SU-DHL-6 (cell line): ENCODE measurements at regions not wholly inside any gene's neighbourhood (a gene's known extent, or its start where the extent isn't known, plus 50 kb on each side); places are given as distances from the start of the nearest gene placed in this dataset.

ENCODE experiments used
- H2AFZ ChIP-seq: fragments of 200-600 bp; sonication (generic); 2 replicates; pipeline ENCODE4 v1.6.1; 2014; ENCODE audit warnings: low read depth, mild to moderate bottlenecking, moderate library complexity, mixed read lengths, antibody characterized with exemption, low read length; ENCODE audit not compliant: severe bottlenecking
- H3F3A ChIP-seq: fragments of 200-600 bp; shearing (Covaris generic); 2 replicates; pipeline ENCODE4 v1.6.0; 2016; ENCODE audit warnings: antibody characterized with exemption, mild to moderate bottlenecking; ENCODE audit not compliant: insufficient read depth
- H3K27ac ChIP-seq: fragments of 200-600 bp; sonication (generic); 2 replicates; pipeline ENCODE4 v1.5.1; 2016; ENCODE audit warnings: low read depth, mild to moderate bottlenecking, low read length, moderate library complexity, mixed read lengths
- H3K27me3 ChIP-seq: fragments of 200-600 bp; sonication (generic), shearing (Covaris generic); 2 replicates; pipeline ENCODE4 v1.6.0; 2014; ENCODE audit warnings: mild to moderate bottlenecking, low read length
- H3K36me3 ChIP-seq: fragments of 200-600 bp; sonication (generic); 2 replicates; pipeline ENCODE4 v1.6.1; 2014; ENCODE audit warnings: mild to moderate bottlenecking, low read length, mixed read lengths
- H3K4me2 ChIP-seq: fragments of 300-600, 200-600 bp; shearing (Covaris generic), sonication (generic); 2 replicates; pipeline ENCODE4 v1.6.0; 2014; ENCODE audit warnings: low read length, low read depth, mild to moderate bottlenecking; ENCODE audit not compliant: poor library complexity, severe bottlenecking
- H3K4me3 ChIP-seq: fragments of 200-600 bp; sonication (generic); 2 replicates; pipeline ENCODE4 v1.5.1; 2014; ENCODE audit warnings: antibody characterized with exemption, low read length, mild to moderate bottlenecking, mixed read lengths; ENCODE audit not compliant: insufficient read depth, poor library complexity, severe bottlenecking
- H3K79me2 ChIP-seq: fragments of 200-600 bp; sonication (generic); 2 replicates; pipeline ENCODE4 v1.6.1; 2014; ENCODE audit warnings: mild to moderate bottlenecking, low read length, moderate library complexity; ENCODE audit not compliant: insufficient read depth
- H3K9ac ChIP-seq: fragments of 200-600 bp; sonication (generic); 2 replicates; pipeline ENCODE4 v1.7.0; 2014; ENCODE audit warnings: mild to moderate bottlenecking, low read length
- H3K9me2 ChIP-seq: fragments of 200-600 bp; sonication (generic); replicated peaks from 2 replicates; pipeline ENCODE4 v1.6.1; 2014; ENCODE audit warnings: low read length; ENCODE audit not compliant: insufficient read depth
- H3K9me3 ChIP-seq: fragments of 200-600 bp; sonication (generic); 2 replicates; pipeline ENCODE4 v1.6.1; 2014; ENCODE audit warnings: low read length, mixed read lengths; ENCODE audit not compliant: insufficient read depth
- H4K20me1 ChIP-seq: fragments of 200-600 bp; sonication (generic); 2 replicates; pipeline ENCODE4 v1.6.1; 2014; ENCODE audit warnings: low read depth, mild to moderate bottlenecking, antibody characterized with exemption, low read length, moderate library complexity, mixed read lengths
- CTCF ChIP-seq: fragments of 200-600 bp; sonication (generic); IDR thresholded peaks from one replicate; pipeline ENCODE4 v1.5.1; 2017; ENCODE audit warnings: antibody characterized with exemption, mild to moderate bottlenecking, low read length, moderate library complexity; ENCODE audit not compliant: insufficient read depth, poor library complexity, severe bottlenecking
- EZH2phosphoT487 ChIP-seq: fragments of 200-600 bp; sonication (generic), shearing (Covaris generic); conservative IDR thresholded peaks from 2 replicates; pipeline ENCODE4 v1.6.1; 2018; ENCODE audit warnings: mild to moderate bottlenecking, antibody characterized with exemption, low read length, moderate library complexity, mixed read lengths

- no peaks in the 10 kb centered on the region for H3K9me3 ChIP-seq
- no peak overlapping the region for H2AFZ ChIP-seq
- no peak overlapping the region for H3K4me3 ChIP-seq
- no peak overlapping the region for H3K4me2 ChIP-seq
- H3K79me2 ChIP-seq = no peaks in the 10 kb centered on the region
- H3K27me3 ChIP-seq = no peaks in the 10 kb centered on the region
- no peak overlapping the region for H3K9ac ChIP-seq
- no peaks in the 10 kb centered on the region for H3F3A ChIP-seq
- no peaks in the 10 kb centered on the region for H3K36me3 ChIP-seq
- TF ChIP-seq EZH2phosphoT487 (no peak), CTCF (no peak)
- H4K20me1 ChIP-seq = no peaks in the 10 kb centered on the region
- no peaks in the 10 kb centered on the region; the same call in 1 of the 2 replicates for H3K9me2 ChIP-seq
- no peak overlapping the region for H3K27ac ChIP-seq
Observed at GRCh38 chr2:122545821-122546220, 790.4 kb downstream of the TSN start.

- H4K20me1 ChIP-seq = no peaks in the 10 kb centered on the region
- TF ChIP-seq EZH2phosphoT487 (no peak), CTCF (no peak)
- H3F3A ChIP-seq = no peaks in the 10 kb centered on the region
- H3K27me3 ChIP-seq = no peaks in the 10 kb centered on the region
- no peak overlapping the region for H3K9ac ChIP-seq
- no peaks in the 10 kb centered on the region for H3K9me3 ChIP-seq
- no peak overlapping the region for H2AFZ ChIP-seq
- H3K36me3 ChIP-seq = no peaks in the 10 kb centered on the region
- no peaks in the 10 kb centered on the region; the same call in 1 of the 2 replicates for H3K9me2 ChIP-seq
- H3K4me2 ChIP-seq = no peak overlapping the region
- H3K79me2 ChIP-seq = no peaks in the 10 kb centered on the region
- H3K27ac ChIP-seq = no peak overlapping the region
- no peak overlapping the region for H3K4me3 ChIP-seq
Observed at GRCh38 chr2:122562775-122563174, 807.3 kb downstream of the TSN start.

GRCh38 chr2:122563781-122564180 is 808.3 kb downstream of the TSN start:
- TF ChIP-seq EZH2phosphoT487 (no peak), CTCF (no peak)
- no peaks in the 10 kb centered on the region for H4K20me1 ChIP-seq
- H3K9ac ChIP-seq = no peak overlapping the region
- no peak overlapping the region for H3K27ac ChIP-seq
- H3K27me3 ChIP-seq = no peaks in the 10 kb centered on the region
- no peaks in the 10 kb centered on the region for H3K79me2 ChIP-seq
- H2AFZ ChIP-seq = no peak overlapping the region
- no peak overlapping the region for H3K4me3 ChIP-seq
- H3F3A ChIP-seq = no peaks in the 10 kb centered on the region
- no peaks in the 10 kb centered on the region for H3K36me3 ChIP-seq
- no peak overlapping the region for H3K4me2 ChIP-seq
- no peaks in the 10 kb centered on the region for H3K9me3 ChIP-seq
- H3K9me2 ChIP-seq = no peaks in the 10 kb centered on the region; the same call in 1 of the 2 replicates
